Fibroblast of villous mesenchyme (primary cell): ENCODE measurements at regions not wholly inside any gene's neighbourhood (a gene's known extent, or its start where the extent isn't known, plus 50 kb on each side); places are given as distances from the start of the nearest gene placed in this dataset.
A peak's percentile ranks its signal among the peaks of the same experiment; 100 is the strongest.

Source experiments
- DNase-seq: peaks from one replicate; pipeline ENCODE4 v3.0.0-alpha.2; 2010; ENCODE audit warnings: low read depth
- H3K4me3 ChIP-seq: 2 replicates; pipeline ENCODE4 v1.5.1; 2011; ENCODE audit warnings: low read depth, mild to moderate bottlenecking, low read length
- TF ChIP-seq, protein P1 (sequence below): IDR thresholded peaks from 2 replicates; pipeline ENCODE4 v1.5.1; 2012; ENCODE audit warnings: low read depth, mild to moderate bottlenecking, low read length; ENCODE audit not compliant: insufficient read depth

DNA sequence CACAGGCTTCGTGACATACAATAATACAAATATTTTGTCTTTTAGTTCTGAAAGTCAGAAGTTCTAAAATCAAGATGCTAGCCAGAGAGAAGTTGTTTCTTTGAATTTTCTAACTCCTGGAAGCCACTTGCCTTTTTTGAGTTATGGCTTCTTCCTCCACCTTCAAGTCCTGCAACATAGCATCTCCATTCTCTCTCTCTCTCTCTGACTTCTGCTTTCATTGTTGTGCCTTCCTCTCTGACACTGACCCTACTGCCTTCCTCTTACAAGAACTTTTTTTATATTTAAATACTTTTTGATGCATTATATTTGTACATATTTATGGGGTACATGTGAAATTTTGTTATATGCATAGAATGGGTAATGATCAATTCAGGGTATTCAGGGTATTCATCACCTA is 205.9 kb downstream of the MAP2K6 start:
- TF ChIP-seq, protein P1, sequence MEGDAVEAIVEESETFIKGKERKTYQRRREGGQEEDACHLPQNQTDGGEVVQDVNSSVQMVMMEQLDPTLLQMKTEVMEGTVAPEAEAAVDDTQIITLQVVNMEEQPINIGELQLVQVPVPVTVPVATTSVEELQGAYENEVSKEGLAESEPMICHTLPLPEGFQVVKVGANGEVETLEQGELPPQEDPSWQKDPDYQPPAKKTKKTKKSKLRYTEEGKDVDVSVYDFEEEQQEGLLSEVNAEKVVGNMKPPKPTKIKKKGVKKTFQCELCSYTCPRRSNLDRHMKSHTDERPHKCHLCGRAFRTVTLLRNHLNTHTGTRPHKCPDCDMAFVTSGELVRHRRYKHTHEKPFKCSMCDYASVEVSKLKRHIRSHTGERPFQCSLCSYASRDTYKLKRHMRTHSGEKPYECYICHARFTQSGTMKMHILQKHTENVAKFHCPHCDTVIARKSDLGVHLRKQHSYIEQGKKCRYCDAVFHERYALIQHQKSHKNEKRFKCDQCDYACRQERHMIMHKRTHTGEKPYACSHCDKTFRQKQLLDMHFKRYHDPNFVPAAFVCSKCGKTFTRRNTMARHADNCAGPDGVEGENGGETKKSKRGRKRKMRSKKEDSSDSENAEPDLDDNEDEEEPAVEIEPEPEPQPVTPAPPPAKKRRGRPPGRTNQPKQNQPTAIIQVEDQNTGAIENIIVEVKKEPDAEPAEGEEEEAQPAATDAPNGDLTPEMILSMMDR: no peak
- no peak for DNase-seq
- H3K4me3 ChIP-seq: no peak overlapping the region

DNA sequence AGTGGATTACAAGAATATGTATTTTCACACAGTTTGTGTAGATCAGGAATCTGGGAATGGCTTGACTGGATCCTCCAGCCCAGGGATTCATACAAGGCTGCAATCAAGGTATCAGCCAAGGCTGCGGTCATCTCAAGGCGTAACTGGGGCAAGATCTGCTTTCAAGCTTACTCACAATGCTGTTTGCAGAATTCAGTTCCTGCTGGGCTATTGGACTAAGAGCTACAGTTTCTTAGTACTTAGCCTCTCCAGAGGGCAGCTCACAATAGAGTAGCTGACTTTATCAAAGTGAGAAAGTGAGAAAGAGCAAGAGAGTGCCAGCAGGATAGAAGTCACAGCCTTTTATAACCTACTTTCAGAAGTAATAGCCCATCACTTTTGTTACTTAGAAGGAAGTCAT is 211.0 kb downstream of the MAP2K6 start:
- TF ChIP-seq, protein P1: no peak
- no peak for DNase-seq
- H3K4me3 ChIP-seq: no peak overlapping the region

DNA sequence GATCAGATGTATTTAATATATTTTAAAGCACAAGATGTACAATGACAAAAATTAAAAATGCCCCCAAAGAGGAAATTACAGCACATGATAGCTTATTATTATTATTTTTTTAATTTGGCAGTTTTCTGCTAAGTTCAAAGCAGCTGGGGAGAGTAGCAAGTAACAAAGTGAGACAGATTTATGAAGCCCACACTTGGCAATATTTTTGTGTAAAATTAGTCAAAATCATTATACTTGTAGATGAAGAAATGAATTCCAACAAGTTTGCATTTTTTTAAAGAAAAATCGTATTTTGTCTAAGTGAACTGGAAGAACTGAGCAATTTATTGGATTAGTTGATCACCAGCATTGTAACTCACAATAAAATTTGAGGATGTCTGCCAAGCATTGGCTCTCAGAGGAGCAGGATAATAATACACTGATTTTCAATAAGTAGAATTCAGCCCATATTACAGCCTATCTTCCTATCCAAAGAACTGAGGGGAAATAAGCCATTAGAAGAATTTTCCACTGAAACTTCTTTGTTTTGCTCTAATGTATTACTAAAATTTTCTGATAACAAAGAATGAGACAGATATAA is 215.6 kb downstream of the MAP2K6 start:
- TF ChIP-seq, protein P1: no peak
- no peak for DNase-seq
- no peak overlapping the region for H3K4me3 ChIP-seq

DNA sequence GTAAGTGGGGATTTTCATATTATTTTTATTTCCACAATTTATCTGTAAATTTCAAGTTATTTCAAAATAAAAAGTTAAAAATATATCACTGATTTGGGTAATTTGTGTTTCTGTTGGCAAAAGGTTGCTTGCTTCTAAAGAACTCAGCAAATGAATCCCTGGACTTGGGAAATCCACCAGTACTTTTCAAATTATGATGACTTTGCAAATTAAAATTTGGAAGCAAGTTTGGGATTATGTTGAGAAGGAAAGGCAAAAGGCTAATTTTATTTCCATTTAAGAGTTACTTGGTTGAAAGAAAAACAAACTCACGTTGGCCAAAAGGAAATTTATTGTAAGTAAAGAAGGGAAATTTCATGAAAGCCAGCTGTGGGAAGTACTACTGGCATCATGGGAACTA is 220.3 kb downstream of the MAP2K6 start:
- TF ChIP-seq, protein P1: no peak
- no peak overlapping the region for H3K4me3 ChIP-seq

DNA sequence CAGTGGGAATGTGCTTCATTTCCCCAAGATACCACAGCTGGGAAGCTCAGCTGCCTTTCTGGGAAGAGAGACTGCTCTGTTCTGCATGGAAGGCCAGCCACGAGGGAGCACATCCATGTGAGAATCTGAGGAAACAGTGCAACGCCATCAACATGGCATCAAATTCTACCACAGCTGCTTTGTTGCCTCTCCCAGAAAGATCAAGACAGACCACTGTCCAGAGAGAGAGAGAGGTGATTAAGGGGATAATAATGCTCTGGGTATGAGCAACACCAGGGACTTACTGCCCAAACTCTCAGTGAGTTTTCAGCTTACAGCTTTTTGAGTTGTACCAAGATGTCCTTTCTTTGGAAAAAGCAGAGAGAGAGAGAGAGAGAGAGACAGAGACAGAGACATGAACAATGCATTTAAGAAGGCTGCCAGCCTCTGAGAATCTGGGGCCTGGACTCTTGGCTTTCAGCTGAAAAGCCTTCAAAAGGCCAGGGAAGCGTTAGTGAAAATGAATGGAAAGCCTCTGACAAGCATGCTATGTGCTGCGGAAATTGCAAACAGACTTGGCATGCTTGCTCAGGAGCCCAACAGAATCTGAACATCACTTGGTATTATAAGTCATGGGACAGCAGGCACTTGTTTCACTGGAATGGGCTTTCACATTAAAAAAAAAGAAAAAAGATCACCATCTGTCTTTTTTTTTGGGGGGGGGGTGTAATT is 223.1 kb downstream of the MAP2K6 start:
- peak; percentile 3 for DNase-seq
- H3K4me3 ChIP-seq: no peak overlapping the region

More for the DNA sequence above, 220.3 kb downstream of the MAP2K6 start:
- DNase-seq: no peak

DNA sequence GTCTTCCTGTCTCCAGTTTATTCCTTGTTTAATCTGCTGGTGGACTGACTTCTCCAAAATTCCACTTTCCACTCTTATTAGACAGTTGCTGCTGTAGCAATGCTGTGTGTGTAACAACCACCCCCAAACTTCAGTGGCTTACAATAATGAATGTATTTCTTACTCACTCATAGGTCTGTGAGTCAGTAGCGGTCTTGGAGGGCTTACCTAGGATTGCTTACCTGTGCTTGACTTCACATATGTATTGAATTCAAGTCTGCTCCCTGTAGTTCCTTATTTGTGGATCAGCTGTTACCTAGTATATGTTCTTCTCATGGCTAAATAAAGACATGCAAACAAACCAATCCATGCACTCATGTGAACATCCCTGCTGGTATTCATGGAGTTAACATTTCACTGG is 224.6 kb downstream of the MAP2K6 start:
- TF ChIP-seq, protein P1: no peak
- H3K4me3 ChIP-seq: no peak overlapping the region
- DNase-seq: no peak

More for the DNA sequence above, 223.1 kb downstream of the MAP2K6 start:
- TF ChIP-seq, protein P1: no peak

DNA sequence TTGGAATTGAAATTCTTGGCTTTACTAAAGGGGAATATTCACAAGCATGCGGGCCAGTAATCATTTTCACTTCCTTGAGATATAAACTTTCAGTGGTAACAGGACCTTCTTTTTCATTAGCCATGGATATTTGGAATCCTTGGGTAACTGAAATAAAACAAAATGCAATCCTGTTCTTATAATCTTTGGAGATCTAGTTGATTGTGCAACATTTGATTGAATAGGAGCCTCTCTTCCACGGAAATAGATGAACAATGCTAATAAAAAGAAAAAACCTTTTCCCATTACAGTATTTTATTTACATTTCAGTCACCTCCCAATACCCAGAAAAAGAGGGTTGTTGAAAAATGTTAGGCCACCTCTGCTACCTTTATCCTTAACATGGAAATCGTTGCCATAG is 225.6 kb downstream of the MAP2K6 start:
- DNase-seq: no peak
- TF ChIP-seq, protein P1: no peak
- H3K4me3 ChIP-seq: no peak overlapping the region
